ENCODE measurements at regions not wholly inside any gene's neighbourhood (a gene's known extent, or its start where the extent isn't known, plus 50 kb on each side); places are given as distances from the start of the nearest gene placed in this dataset.

GRCh38 chr4:58042176-58042575, 932.0 kb upstream of the IGFBP7 start:
- Histone ChIP-seq H3K27me3 (ENCODE audit: insufficient read depth, low read depth, low read length) (no peaks in the 10 kb centered on the region), H3K79me2 (replicated peaks; ENCODE audit: insufficient read depth, low read length) (no peaks in the 10 kb centered on the region), H3K9me3 (ENCODE audit: low read length) (no peaks in the 10 kb centered on the region), H3K9ac (ENCODE audit: low read length) (no peak overlapping the region), H3K36me3 (ENCODE audit: insufficient read depth, low read length) (no peaks in the 10 kb centered on the region), H3K4me2 (ENCODE audit: low read length) (no peak overlapping the region), H3F3A (ENCODE audit: insufficient read depth, low read length, poor library complexity, severe bottlenecking) (no peaks in the 10 kb centered on the region), H2AFZ (ENCODE audit: low read depth, low read length) (no peak overlapping the region), H3K9me2 (ENCODE audit: insufficient read depth, low read length) (no peaks in the 10 kb centered on the region), H4K20me1 (ENCODE audit: insufficient read depth) (no peaks in the 10 kb centered on the region), H3K27ac (ENCODE audit: low read length) (no peak overlapping the region), H3K4me3 (ENCODE audit: low read length) (no peak overlapping the region)
- TF ChIP-seq, protein P1, sequence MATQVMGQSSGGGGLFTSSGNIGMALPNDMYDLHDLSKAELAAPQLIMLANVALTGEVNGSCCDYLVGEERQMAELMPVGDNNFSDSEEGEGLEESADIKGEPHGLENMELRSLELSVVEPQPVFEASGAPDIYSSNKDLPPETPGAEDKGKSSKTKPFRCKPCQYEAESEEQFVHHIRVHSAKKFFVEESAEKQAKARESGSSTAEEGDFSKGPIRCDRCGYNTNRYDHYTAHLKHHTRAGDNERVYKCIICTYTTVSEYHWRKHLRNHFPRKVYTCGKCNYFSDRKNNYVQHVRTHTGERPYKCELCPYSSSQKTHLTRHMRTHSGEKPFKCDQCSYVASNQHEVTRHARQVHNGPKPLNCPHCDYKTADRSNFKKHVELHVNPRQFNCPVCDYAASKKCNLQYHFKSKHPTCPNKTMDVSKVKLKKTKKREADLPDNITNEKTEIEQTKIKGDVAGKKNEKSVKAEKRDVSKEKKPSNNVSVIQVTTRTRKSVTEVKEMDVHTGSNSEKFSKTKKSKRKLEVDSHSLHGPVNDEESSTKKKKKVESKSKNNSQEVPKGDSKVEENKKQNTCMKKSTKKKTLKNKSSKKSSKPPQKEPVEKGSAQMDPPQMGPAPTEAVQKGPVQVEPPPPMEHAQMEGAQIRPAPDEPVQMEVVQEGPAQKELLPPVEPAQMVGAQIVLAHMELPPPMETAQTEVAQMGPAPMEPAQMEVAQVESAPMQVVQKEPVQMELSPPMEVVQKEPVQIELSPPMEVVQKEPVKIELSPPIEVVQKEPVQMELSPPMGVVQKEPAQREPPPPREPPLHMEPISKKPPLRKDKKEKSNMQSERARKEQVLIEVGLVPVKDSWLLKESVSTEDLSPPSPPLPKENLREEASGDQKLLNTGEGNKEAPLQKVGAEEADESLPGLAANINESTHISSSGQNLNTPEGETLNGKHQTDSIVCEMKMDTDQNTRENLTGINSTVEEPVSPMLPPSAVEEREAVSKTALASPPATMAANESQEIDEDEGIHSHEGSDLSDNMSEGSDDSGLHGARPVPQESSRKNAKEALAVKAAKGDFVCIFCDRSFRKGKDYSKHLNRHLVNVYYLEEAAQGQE (IDR thresholded peaks at IDR 0.05; ENCODE audit: borderline replicate concordance), result no peak
- TF ChIP-seq EZH2 (IDR thresholded peaks at IDR 0.05; ENCODE audit: borderline replicate concordance, insufficient read depth, low read length, poor library complexity, severe bottlenecking), result no peak
- no peak for TF ChIP-seq POLR2AphosphoS5 (IDR thresholded peaks at IDR 0.05)
- no peak for TF ChIP-seq RAD21 (conservative IDR thresholded peaks at IDR 0.05)
- no peak for TF ChIP-seq TAF1 (IDR thresholded peaks at IDR 0.05; ENCODE audit: low read depth)
- TF ChIP-seq EP300 (conservative IDR thresholded peaks at IDR 0.05; ENCODE audit: poor library complexity, severe bottlenecking), result no peak
- TF ChIP-seq, protein P2, sequence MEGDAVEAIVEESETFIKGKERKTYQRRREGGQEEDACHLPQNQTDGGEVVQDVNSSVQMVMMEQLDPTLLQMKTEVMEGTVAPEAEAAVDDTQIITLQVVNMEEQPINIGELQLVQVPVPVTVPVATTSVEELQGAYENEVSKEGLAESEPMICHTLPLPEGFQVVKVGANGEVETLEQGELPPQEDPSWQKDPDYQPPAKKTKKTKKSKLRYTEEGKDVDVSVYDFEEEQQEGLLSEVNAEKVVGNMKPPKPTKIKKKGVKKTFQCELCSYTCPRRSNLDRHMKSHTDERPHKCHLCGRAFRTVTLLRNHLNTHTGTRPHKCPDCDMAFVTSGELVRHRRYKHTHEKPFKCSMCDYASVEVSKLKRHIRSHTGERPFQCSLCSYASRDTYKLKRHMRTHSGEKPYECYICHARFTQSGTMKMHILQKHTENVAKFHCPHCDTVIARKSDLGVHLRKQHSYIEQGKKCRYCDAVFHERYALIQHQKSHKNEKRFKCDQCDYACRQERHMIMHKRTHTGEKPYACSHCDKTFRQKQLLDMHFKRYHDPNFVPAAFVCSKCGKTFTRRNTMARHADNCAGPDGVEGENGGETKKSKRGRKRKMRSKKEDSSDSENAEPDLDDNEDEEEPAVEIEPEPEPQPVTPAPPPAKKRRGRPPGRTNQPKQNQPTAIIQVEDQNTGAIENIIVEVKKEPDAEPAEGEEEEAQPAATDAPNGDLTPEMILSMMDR (IDR thresholded peaks at IDR 0.05; ENCODE audit: poor library complexity, severe bottlenecking), result no peak
- TF ChIP-seq MXI1 (conservative IDR thresholded peaks at IDR 0.05; ENCODE audit: poor library complexity, severe bottlenecking), result no peak
- TF ChIP-seq SMC3 (conservative IDR thresholded peaks at IDR 0.05; ENCODE audit: poor library complexity), result no peak

- Histone ChIP-seq H3K36me3 (ENCODE audit: insufficient read depth, low read length) (no peaks in the 10 kb centered on the region), H3K4me2 (ENCODE audit: low read length) (no peak overlapping the region), H3K79me2 (replicated peaks; ENCODE audit: insufficient read depth, low read length) (no peaks in the 10 kb centered on the region), H3K27me3 (ENCODE audit: insufficient read depth, low read depth, low read length) (no peaks in the 10 kb centered on the region), H3K9ac (ENCODE audit: low read length) (no peak overlapping the region), H4K20me1 (ENCODE audit: insufficient read depth) (no peaks in the 10 kb centered on the region), H3K27ac (ENCODE audit: low read length) (no peak overlapping the region), H3F3A (ENCODE audit: insufficient read depth, low read length, poor library complexity, severe bottlenecking) (no peaks in the 10 kb centered on the region), H3K9me2 (ENCODE audit: insufficient read depth, low read length) (no peaks in the 10 kb centered on the region), H3K9me3 (ENCODE audit: low read length) (no peaks in the 10 kb centered on the region), H3K4me3 (ENCODE audit: low read length) (no peak overlapping the region), H2AFZ (ENCODE audit: low read depth, low read length) (no peak overlapping the region)
- TF ChIP-seq, protein P1 (IDR thresholded peaks at IDR 0.05; ENCODE audit: borderline replicate concordance), result no peak
- TF ChIP-seq POLR2AphosphoS5 (IDR thresholded peaks at IDR 0.05) (no peak), MXI1 (conservative IDR thresholded peaks at IDR 0.05; ENCODE audit: poor library complexity, severe bottlenecking) (no peak)
These were observed 883.8 kb upstream of the IGFBP7 start for GRCh38 chr4:57993944-57994343.
